ENCODE measurements at regions not wholly inside any gene's neighbourhood (a gene's known extent, or its start where the extent isn't known, plus 50 kb on each side); places are given as distances from the start of the nearest gene placed in this dataset.

GRCh38 chr6:147061252-147061651 lies 143.0 kb upstream of the STXBP5 start:
- in situ Hi-C loops (cut with HindIII; ENCODE audit: low sequenced_read_pairs): no loop called here

- in situ Hi-C loops (cut with HindIII; ENCODE audit: low sequenced_read_pairs): no loop called here
These were observed 140.7 kb upstream of the STXBP5 start for GRCh38 chr6:147063469-147064031.

GRCh38 chr6:147065786-147066185 lies 138.4 kb upstream of the STXBP5 start:
- in situ Hi-C loops (cut with HindIII; ENCODE audit: low sequenced_read_pairs): no loop called here

- in situ Hi-C loops (cut with HindIII; ENCODE audit: low sequenced_read_pairs): no loop called here
These were observed 137.0 kb upstream of the STXBP5 start for GRCh38 chr6:147067184-147067583.

GRCh38 chr6:147071776-147072175 lies 132.4 kb upstream of the STXBP5 start:
- in situ Hi-C loops (cut with HindIII; ENCODE audit: low sequenced_read_pairs): no loop called here

- in situ Hi-C loops (cut with HindIII; ENCODE audit: low sequenced_read_pairs): no loop called here
These were observed 128.8 kb upstream of the STXBP5 start for GRCh38 chr6:147075381-147075780.

GRCh38 chr6:147077251-147077650 lies 127.0 kb upstream of the STXBP5 start:
- in situ Hi-C loops (cut with HindIII; ENCODE audit: low sequenced_read_pairs): no loop called here

- in situ Hi-C loops (cut with HindIII; ENCODE audit: low sequenced_read_pairs): no loop called here
These were observed 126.1 kb upstream of the STXBP5 start for GRCh38 chr6:147078106-147078505.

- in situ Hi-C loops (cut with HindIII; ENCODE audit: low sequenced_read_pairs): no loop called here
These were observed 125.6 kb upstream of the STXBP5 start for GRCh38 chr6:147078602-147079001.

- in situ Hi-C loops (cut with HindIII; ENCODE audit: low sequenced_read_pairs): no loop called here
These were observed 124.0 kb upstream of the STXBP5 start for GRCh38 chr6:147080225-147080624.

- in situ Hi-C loops (cut with HindIII; ENCODE audit: low sequenced_read_pairs): no loop called here
These were observed 123.1 kb upstream of the STXBP5 start for GRCh38 chr6:147081076-147081609.

- in situ Hi-C loops (cut with HindIII; ENCODE audit: low sequenced_read_pairs): no loop called here
These were observed 116.6 kb upstream of the STXBP5 start for GRCh38 chr6:147087641-147088040.

GRCh38 chr6:147088861-147089260 lies 115.4 kb upstream of the STXBP5 start:
- in situ Hi-C loops (cut with HindIII; ENCODE audit: low sequenced_read_pairs): no loop called here

GRCh38 chr6:147095316-147095715 lies 108.9 kb upstream of the STXBP5 start:
- in situ Hi-C loops (cut with HindIII; ENCODE audit: low sequenced_read_pairs): no loop called here

GRCh38 chr6:147099974-147100373 lies 104.2 kb upstream of the STXBP5 start:
- in situ Hi-C loops (cut with HindIII; ENCODE audit: low sequenced_read_pairs): no loop called here

GRCh38 chr6:147103007-147103406 lies 101.2 kb upstream of the STXBP5 start:
- in situ Hi-C loops (cut with HindIII; ENCODE audit: low sequenced_read_pairs): no loop called here

GRCh38 chr6:147103694-147104093 lies 100.5 kb upstream of the STXBP5 start:
- in situ Hi-C loops (cut with HindIII; ENCODE audit: low sequenced_read_pairs): no loop called here

- in situ Hi-C loops (cut with HindIII; ENCODE audit: low sequenced_read_pairs): no loop called here
These were observed 98.4 kb upstream of the STXBP5 start for GRCh38 chr6:147105786-147106185.

- in situ Hi-C loops (cut with HindIII; ENCODE audit: low sequenced_read_pairs): no loop called here
These were observed 97.3 kb upstream of the STXBP5 start for GRCh38 chr6:147106759-147107401.

GRCh38 chr6:147108259-147108910 lies 95.8 kb upstream of the STXBP5 start:
- in situ Hi-C loops (cut with HindIII; ENCODE audit: low sequenced_read_pairs): no loop called here

- in situ Hi-C loops (cut with HindIII; ENCODE audit: low sequenced_read_pairs): no loop called here
These were observed 94.5 kb upstream of the STXBP5 start for GRCh38 chr6:147109707-147110106.

GRCh38 chr6:147116056-147116455 lies 88.2 kb upstream of the STXBP5 start:
- in situ Hi-C loops (cut with HindIII; ENCODE audit: low sequenced_read_pairs): no loop called here
